Common myeloid progenitor, CD34-positive (primary cell): ENCODE measurements at regions not wholly inside any gene's neighbourhood (a gene's known extent, or its start where the extent isn't known, plus 50 kb on each side); places are given as distances from the start of the nearest gene placed in this dataset.
A peak's percentile ranks its signal among the peaks of the same experiment; 100 is the strongest.

Source experiments
- CTCF ChIA-PET: fragments of 350-600 bp; sonication (Branson Sonifier 250); formaldehyde crosslinking; loops from one replicate; lab custom pipeline; 2021; ENCODE audit warnings: antibody characterized with exemption; lab: Charles Lee
- POLR2A ChIA-PET: fragments of 350-600 bp; sonication (Branson Sonifier 250); formaldehyde crosslinking; loops from one replicate; lab custom pipeline; 2021; ENCODE audit warnings: antibody characterized with exemption; lab: Charles Lee
- DNase-seq, 3 donors: peaks; one replicate each; pipeline versions ENCODE4 v3.0.0 to v3.0.0-alpha.2; 2013
- H3K27ac ChIP-seq, 2 experiments: 1 replicate in 1 of 2; 2 replicates in 1 of 2; pipeline ENCODE4 v1.7.0; 2013; ENCODE audit warnings: inconsistent platforms in 2 of 2, low read length in 2 of 2, mild to moderate bottlenecking in 2 of 2, low read depth in 1 of 2, moderate library complexity in 1 of 2; ENCODE audit not compliant: severe bottlenecking in 2 of 2, insufficient read depth in 1 of 2, poor library complexity in 1 of 2
- H3K27me3 ChIP-seq, 5 experiments: replicated peaks in 2 of 5; 1 replicate in 3 of 5; 2 replicates in 2 of 5; pipeline versions ENCODE4 v1.6.1 to v1.7.0; 2013; ENCODE audit warnings: low read length in 4 of 5, mild to moderate bottlenecking in 2 of 5, moderate library complexity in 2 of 5, inconsistent platforms in 1 of 5; ENCODE audit not compliant: insufficient read depth in 5 of 5, control insufficient read depth in 4 of 5
- H3K36me3 ChIP-seq, 4 experiments: 1 replicate in 2 of 4; 2 replicates in 2 of 4; pipeline versions ENCODE4 v1.6.1 to v1.7.0; 2013; ENCODE audit warnings: low read length in 3 of 4, control low read depth in 1 of 4, mild to moderate bottlenecking in 1 of 4; ENCODE audit not compliant: control insufficient read depth in 4 of 4, insufficient read depth in 4 of 4
- H3K4me1 ChIP-seq, 4 experiments: 1 replicate in 3 of 4; 2 replicates in 1 of 4; pipeline versions ENCODE4 v1.6.1 to v1.7.1; 2013; ENCODE audit warnings: low read length in 3 of 4, mild to moderate bottlenecking in 3 of 4, control low read depth in 1 of 4, inconsistent platforms in 1 of 4, moderate library complexity in 1 of 4; ENCODE audit not compliant: control insufficient read depth in 4 of 4, insufficient read depth in 4 of 4; ENCODE audit errors: control extremely low read depth in 1 of 4
- H3K4me3 ChIP-seq, 7 experiments: 1 replicate in 4 of 7; 2 replicates in 3 of 7; pipeline versions ENCODE4 v1.5.1 to v1.7.0; 2013; ENCODE audit warnings: mild to moderate bottlenecking in 7 of 7, low read length in 6 of 7, moderate library complexity in 6 of 7, inconsistent platforms in 2 of 7, low read depth in 2 of 7, control low read depth in 1 of 7; ENCODE audit not compliant: insufficient read depth in 4 of 7, control insufficient read depth in 1 of 7; ENCODE audit errors: extremely low read depth in 1 of 7
- H3K9me3 ChIP-seq, 5 experiments: 1 replicate in 4 of 5; 2 replicates in 1 of 5; pipeline versions ENCODE4 v1.6.1 to v1.7.1; 2013; ENCODE audit warnings: low read length in 4 of 5, mild to moderate bottlenecking in 2 of 5, inconsistent platforms in 1 of 5, low read depth in 1 of 5, moderate library complexity in 1 of 5; ENCODE audit not compliant: control insufficient read depth in 4 of 5, insufficient read depth in 2 of 5; ENCODE audit errors: control extremely low read depth in 1 of 5
- WGBS: methylation state at CpG from one replicate; pipeline ENCODE4 v1.1.5; 2013; ENCODE audit not compliant: insufficient coverage; 5-methylcytosine and 5-hydroxymethylcytosine counted together

GRCh38 chr7:50211130-50212015 is 93.1 kb upstream of the IKZF1 start:
- DNase-seq = no peak
- H3K4me1 ChIP-seq = peaks cover 24 to 91% (median 74%) of the 10 kb centered on the region in 4 experiments
- POLR2A ChIA-PET = no interaction called here
- H3K27me3 ChIP-seq = no peaks in the 10 kb centered on the region
- H3K9me3 ChIP-seq = no peaks in the 10 kb centered on the region
- no peaks in the 10 kb centered on the region for H3K36me3 ChIP-seq
- peak overlapping the region in 1 of 2 experiments; percentile 12 for H3K27ac ChIP-seq
- WGBS = 93% methylated on average over 8 of the region's 9 CpGs
- H3K4me3 ChIP-seq = no peak overlapping the region
- CTCF ChIA-PET = interaction anchor here (0.7 to 4.7 kb wide), 16 partner anchors 11 to 158 kb away, joined by 3 to 26 read pairs (median 4); partner anchors contain the start of gene IKZF1

GRCh38 chr7:50210706-50211115 is 93.8 kb upstream of the IKZF1 start:
- no peaks in the 10 kb centered on the region for H3K27me3 ChIP-seq
- DNase-seq = no peak
- ChIA-PET POLR2A (no interaction called here), CTCF (interaction anchor here (0.8 to 1.8 kb wide), 10 partner anchors 26 to 207 kb away, joined by 3 to 7 read pairs (median 4); no protein-coding TSS in a partner anchor)
- no peak overlapping the region for H3K4me3 ChIP-seq
- peaks cover 21 to 87% (median 69%) of the 10 kb centered on the region in 4 experiments for H3K4me1 ChIP-seq
- no peak overlapping the region for H3K27ac ChIP-seq
- no peaks in the 10 kb centered on the region for H3K9me3 ChIP-seq
- WGBS = 87% methylated on average over 5 of the region's 6 CpGs
- H3K36me3 ChIP-seq = no peaks in the 10 kb centered on the region

- no peak for DNase-seq
- no peak overlapping the region for H3K27ac ChIP-seq
- 93% methylated on average over 2 of the region's 5 CpGs for WGBS
- CTCF ChIA-PET = interaction anchor here (0.6 to 1.8 kb wide), 9 partner anchors 27 to 208 kb away, joined by 3 to 7 read pairs (median 3); no protein-coding TSS in a partner anchor
- POLR2A ChIA-PET = no interaction called here
- H3K27me3 ChIP-seq = no peaks in the 10 kb centered on the region
- H3K36me3 ChIP-seq = no peaks in the 10 kb centered on the region
- no peaks in the 10 kb centered on the region for H3K9me3 ChIP-seq
- H3K4me1 ChIP-seq = peaks cover 23 to 86% (median 68%) of the 10 kb centered on the region in 4 experiments
- H3K4me3 ChIP-seq = no peak overlapping the region
Measured at GRCh38 chr7:50209461-50210135, 94.9 kb upstream of the IKZF1 start.

- DNase-seq = peak in 2 of 3 donors; percentile 34 to 52
- CTCF ChIA-PET = interaction anchor here (0.6 to 8.4 kb wide), 4 partner anchors 106 to 211 kb away, joined by 3 to 63 read pairs (median 26); no protein-coding TSS in a partner anchor
- Histone ChIP-seq H3K4me1 (peaks cover 16 to 81% (median 63%) of the 10 kb centered on the region in 4 experiments), H3K36me3 (no peaks in the 10 kb centered on the region), H3K27ac (no peak overlapping the region), H3K4me3 (no peak overlapping the region), H3K27me3 (no peaks in the 10 kb centered on the region), H3K9me3 (no peaks in the 10 kb centered on the region)
- 79% methylated on average over 5 of the region's 5 CpGs for WGBS
- POLR2A ChIA-PET = no interaction called here
Measured at GRCh38 chr7:50208378-50208982, 96.0 kb upstream of the IKZF1 start.

GRCh38 chr7:50207686-50208255 is 96.7 kb upstream of the IKZF1 start:
- no peaks in the 10 kb centered on the region for H3K9me3 ChIP-seq
- peaks cover 16 to 74% (median 56%) of the 10 kb centered on the region in 4 experiments for H3K4me1 ChIP-seq
- DNase-seq = no peak
- CTCF ChIA-PET = interaction anchor here (0.7 to 8.4 kb wide), 18 partner anchors 16 to 472 kb away, joined by 3 to 172 read pairs (median 4); partner anchors contain the start of gene IKZF1
- H3K36me3 ChIP-seq = no peaks in the 10 kb centered on the region
- POLR2A ChIA-PET = interaction anchor here (1.4 kb wide), 1 partner anchor 97 kb away, joined by 3 read pairs; the partner anchor contains the start of gene IKZF1
- 87% methylated on average over 14 of the region's 14 CpGs for WGBS
- no peak overlapping the region for H3K27ac ChIP-seq
- no peaks in the 10 kb centered on the region for H3K27me3 ChIP-seq
- no peak overlapping the region for H3K4me3 ChIP-seq

- H3K9me3 ChIP-seq = no peaks in the 10 kb centered on the region
- ChIA-PET POLR2A (interaction anchor here (0.6 to 1.4 kb wide), 2 partner anchors 97 to 513 kb away, joined by 3 to 5 read pairs; partner anchors contain the start of gene IKZF1), CTCF (interaction anchor here (0.7 to 8.4 kb wide), 26 partner anchors 16 to 473 kb away, joined by 3 to 172 read pairs (median 4); partner anchors contain the start of gene IKZF1)
- H3K36me3 ChIP-seq = no peaks in the 10 kb centered on the region
- H3K4me1 ChIP-seq = peaks cover 15 to 69% (median 50%) of the 10 kb centered on the region in 4 experiments
- DNase-seq = no peak
- no peak overlapping the region for H3K27ac ChIP-seq
- WGBS = 98% methylated on average over 10 of the region's 11 CpGs
- H3K4me3 ChIP-seq = no peak overlapping the region
- H3K27me3 ChIP-seq = no peaks in the 10 kb centered on the region
Measured at GRCh38 chr7:50207251-50207564, 97.3 kb upstream of the IKZF1 start.
